Mesendoderm (in vitro differentiated cells): ENCODE measurements at regions not wholly inside any gene's neighbourhood (a gene's known extent, or its start where the extent isn't known, plus 50 kb on each side); places are given as distances from the start of the nearest gene placed in this dataset.

Source experiments
- DNase-seq: peaks from one replicate; pipeline ENCODE4 v3.0.0; 2013
- H2AK5ac ChIP-seq: 2 replicates; pipeline ENCODE4 v1.6.1; 2013; ENCODE audit warnings: low read length, inconsistent platforms
- H2BK120ac ChIP-seq: 2 replicates; pipeline ENCODE4 v1.6.1; 2013; ENCODE audit warnings: low read depth, mild to moderate bottlenecking, low read length, moderate library complexity, mixed read lengths
- H2BK15ac ChIP-seq: replicated peaks from 2 replicates; pipeline ENCODE4 v1.6.1; 2013; ENCODE audit warnings: low read depth, mild to moderate bottlenecking, moderate library complexity
- H2BK5ac ChIP-seq: 2 replicates; pipeline ENCODE4 v1.6.1; 2013; ENCODE audit warnings: low read length, inconsistent platforms
- H3K18ac ChIP-seq: 2 replicates; pipeline ENCODE4 v1.6.1; 2013; ENCODE audit warnings: mild to moderate bottlenecking, low read length, mixed read lengths
- H3K23ac ChIP-seq: one replicate; pipeline ENCODE4 v1.6.1; 2013; ENCODE audit warnings: low read length
- H3K27ac ChIP-seq: 2 replicates; pipeline ENCODE4 v1.5.1; 2013; ENCODE audit warnings: low read depth, mild to moderate bottlenecking, inconsistent platforms, low read length, moderate library complexity
- H3K27me3 ChIP-seq: 2 replicates; pipeline ENCODE4 v1.6.1; 2013; ENCODE audit warnings: low read length, control low read depth, mild to moderate bottlenecking, inconsistent platforms; ENCODE audit not compliant: insufficient read depth, poor library complexity
- H3K36me3 ChIP-seq: 2 replicates; pipeline ENCODE4 v1.6.1; 2013; ENCODE audit warnings: low read length, inconsistent platforms; ENCODE audit not compliant: control insufficient read depth, insufficient read depth
- H3K4ac ChIP-seq: one replicate; pipeline ENCODE4 v1.6.1; 2013; ENCODE audit warnings: low read depth, mild to moderate bottlenecking, low read length, moderate library complexity
- H3K4me1 ChIP-seq: 2 replicates; pipeline ENCODE4 v1.6.1; 2013; ENCODE audit warnings: low read depth, low read length, inconsistent platforms; ENCODE audit not compliant: control insufficient read depth
- H3K4me2 ChIP-seq: 2 replicates; pipeline ENCODE4 v1.6.1; 2013; ENCODE audit warnings: low read length
- H3K4me3 ChIP-seq: 2 replicates; pipeline ENCODE4 v1.5.1; 2013; ENCODE audit warnings: mild to moderate bottlenecking, low read length
- H3K56ac ChIP-seq: one replicate; pipeline ENCODE4 v1.6.1; 2013; ENCODE audit warnings: low read length
- H3K79me1 ChIP-seq: 2 replicates; pipeline ENCODE4 v1.6.1; 2013; ENCODE audit warnings: low read length, inconsistent platforms
- H3K79me2 ChIP-seq: 2 replicates; pipeline ENCODE4 v1.6.1; 2013; ENCODE audit warnings: mild to moderate bottlenecking, low read length; ENCODE audit not compliant: control insufficient read depth, insufficient read depth
- H3K9ac ChIP-seq: 2 replicates; pipeline ENCODE4 v1.6.1; 2013; ENCODE audit warnings: low read length, inconsistent platforms
- H4K5ac ChIP-seq: one replicate; pipeline ENCODE4 v1.6.1; 2013; ENCODE audit warnings: low read length
- H4K8ac ChIP-seq: one replicate; pipeline ENCODE4 v1.6.1; 2013; ENCODE audit warnings: low read depth, mild to moderate bottlenecking, control low read depth, low read length, moderate library complexity
- WGBS: extraction: QIAGEN DNeasy Blood & Tissue Kit; methylation state at CpG from one replicate; pipeline ENCODE4 v1.1.7; 2013; ENCODE audit warnings: low lambda C conversion rate, missing lambda C conversion rate; ENCODE audit not compliant: insufficient coverage; ENCODE audit errors: extremely low coverage; 5-methylcytosine and 5-hydroxymethylcytosine counted together

DNA sequence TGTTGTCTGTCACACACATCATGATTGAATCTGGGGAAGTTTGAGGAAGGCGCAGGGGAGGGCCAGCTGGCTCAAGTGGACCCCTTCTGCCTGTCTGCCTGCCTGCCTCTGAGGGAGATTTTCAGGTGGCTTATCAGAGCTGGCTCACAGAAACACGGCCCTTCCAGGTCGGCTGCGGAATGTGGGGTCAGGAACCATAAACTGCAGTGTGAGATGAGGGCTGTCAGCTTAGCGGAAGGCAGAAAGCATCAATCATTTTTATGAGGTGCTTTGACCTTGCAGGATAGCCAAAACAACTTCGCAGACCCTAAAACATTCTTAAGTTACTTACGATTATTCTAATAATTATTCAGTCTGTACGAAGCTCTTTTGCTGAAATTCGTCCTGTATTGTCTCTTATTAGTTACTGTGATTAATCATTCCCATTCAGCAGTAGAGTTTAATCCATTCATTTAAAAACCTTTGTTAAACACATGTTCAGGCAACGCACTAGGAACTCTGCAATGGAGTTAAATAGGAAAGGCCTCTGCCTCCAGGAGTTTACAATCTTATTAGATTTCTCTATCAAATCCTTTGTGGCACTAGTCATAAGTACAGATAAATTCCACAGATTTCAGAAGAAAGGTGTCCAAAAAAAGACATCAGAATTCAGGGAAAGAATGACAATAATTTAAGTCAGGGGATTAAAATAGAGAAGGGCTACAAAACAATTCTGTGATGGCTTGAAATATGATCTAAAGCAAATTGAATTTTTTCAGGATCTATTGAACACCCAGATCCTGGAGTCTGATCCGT lies 371.6 kb downstream of the HRH4 start:
- Histone ChIP-seq H3K4me3 (no peak overlapping the region), H3K56ac (no peak overlapping the region), H3K9ac (no peak overlapping the region), H2BK120ac (no peak overlapping the region), H4K5ac (no peak overlapping the region), H3K27ac (no peak overlapping the region), H4K8ac (no peak overlapping the region), H2BK15ac (no peak overlapping the region), H3K23ac (no peak overlapping the region), H3K79me1 (no peaks in the 10 kb centered on the region), H3K27me3 (no peaks in the 10 kb centered on the region), H3K79me2 (no peaks in the 10 kb centered on the region), H3K4me1 (no peaks in the 10 kb centered on the region), H3K18ac (no peak overlapping the region), H2AK5ac (no peak overlapping the region), H3K4me2 (no peak overlapping the region), H3K36me3 (no peaks in the 10 kb centered on the region), H2BK5ac (no peak overlapping the region), H3K4ac (no peak overlapping the region)
- no CpG with 5 or more reads among the region's 11 CpGs for WGBS
- DNase-seq: no peak

DNA sequence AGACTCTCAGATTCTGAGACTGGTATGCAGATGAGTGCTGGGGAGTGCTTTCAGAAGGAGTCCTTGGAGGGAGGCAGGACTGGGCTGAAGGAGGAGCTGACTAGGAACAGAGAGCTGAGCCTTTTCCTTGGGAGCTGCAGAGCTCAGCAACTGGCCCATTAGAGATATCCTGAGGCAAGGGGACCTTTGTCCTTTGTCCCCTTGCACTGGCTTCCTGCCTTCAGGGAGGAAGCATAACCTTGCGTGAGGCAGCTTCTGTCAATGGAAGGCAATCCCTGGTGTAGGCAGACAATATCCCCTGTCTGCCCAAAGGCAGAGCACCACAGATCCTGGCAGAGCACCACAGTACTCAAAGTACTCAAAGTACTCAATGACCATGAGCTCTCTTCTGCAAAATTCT lies 375.3 kb downstream of the HRH4 start:
- DNase-seq: peak; percentile 2
- Histone ChIP-seq H3K4me2 (no peak overlapping the region), H2AK5ac (no peak overlapping the region), H3K36me3 (no peaks in the 10 kb centered on the region), H3K9ac (no peak overlapping the region), H3K56ac (no peak overlapping the region), H4K5ac (no peak overlapping the region), H3K18ac (no peak overlapping the region), H3K27me3 (no peaks in the 10 kb centered on the region), H3K4ac (no peak overlapping the region), H3K79me2 (no peaks in the 10 kb centered on the region), H3K79me1 (no peaks in the 10 kb centered on the region), H3K4me3 (no peak overlapping the region), H2BK15ac (no peak overlapping the region), H3K4me1 (no peaks in the 10 kb centered on the region), H3K27ac (no peak overlapping the region), H2BK5ac (no peak overlapping the region), H4K8ac (no peak overlapping the region), H3K23ac (no peak overlapping the region), H2BK120ac (no peak overlapping the region)
- no CpG with 5 or more reads among the region's 1 CpG for WGBS

DNA sequence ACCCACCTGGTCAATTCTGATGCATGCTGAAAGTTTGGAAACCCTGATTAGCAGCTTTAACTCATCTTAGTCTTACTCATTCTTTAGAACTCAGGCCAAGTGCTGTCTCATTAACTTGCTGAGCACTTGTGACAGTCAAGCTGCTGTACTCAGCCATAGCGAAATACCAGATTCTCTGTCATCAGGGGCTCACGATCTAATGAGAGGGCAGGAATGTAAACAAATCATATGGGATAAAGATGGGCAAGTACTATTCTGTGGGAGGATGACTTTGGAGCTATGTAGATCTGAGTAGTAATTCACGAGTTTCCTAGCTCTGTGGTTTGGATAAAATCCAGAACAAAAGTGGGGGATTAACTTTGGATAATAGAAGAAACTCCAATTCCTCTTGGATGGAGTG lies 376.6 kb downstream of the HRH4 start:
- Histone ChIP-seq H2BK120ac (no peak overlapping the region), H3K4me1 (no peaks in the 10 kb centered on the region), H3K56ac (no peak overlapping the region), H3K23ac (no peak overlapping the region), H4K5ac (no peak overlapping the region), H2AK5ac (no peak overlapping the region), H4K8ac (no peak overlapping the region), H3K4me2 (no peak overlapping the region), H3K9ac (no peak overlapping the region), H2BK5ac (no peak overlapping the region), H3K4me3 (no peak overlapping the region), H3K27me3 (no peaks in the 10 kb centered on the region), H3K79me1 (no peaks in the 10 kb centered on the region), H2BK15ac (no peak overlapping the region), H3K18ac (no peak overlapping the region), H3K4ac (no peak overlapping the region), H3K36me3 (no peaks in the 10 kb centered on the region), H3K27ac (no peak overlapping the region), H3K79me2 (no peaks in the 10 kb centered on the region)
- WGBS: no CpG with 5 or more reads among the region's 3 CpGs
- no peak for DNase-seq

DNA sequence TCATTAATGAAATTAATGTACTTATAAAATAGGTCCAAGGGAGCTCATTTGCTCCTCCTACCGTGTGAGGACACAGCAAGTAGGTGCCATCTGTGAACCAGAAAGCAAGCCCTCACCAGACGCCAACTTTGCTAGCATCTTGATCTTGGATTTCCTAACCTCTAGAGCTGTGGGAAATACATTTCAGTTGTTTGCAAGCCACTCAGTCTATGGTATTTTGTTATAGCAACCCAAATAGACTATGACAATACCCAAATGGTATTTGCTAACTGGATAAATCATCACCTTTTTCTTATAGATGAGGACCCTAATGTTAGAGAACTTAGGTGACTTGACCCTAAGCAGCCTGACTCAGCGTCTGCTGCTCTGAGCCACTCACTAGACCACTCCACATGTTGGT lies 379.6 kb downstream of the HRH4 start:
- no peak overlapping the region for H3K4me2 ChIP-seq
- H2BK120ac ChIP-seq: no peak overlapping the region
- no peak overlapping the region for H3K23ac ChIP-seq
- no peak overlapping the region for H3K56ac ChIP-seq
- no peak overlapping the region for H3K9ac ChIP-seq
- H2BK5ac ChIP-seq: no peak overlapping the region
- H3K79me1 ChIP-seq: no peaks in the 10 kb centered on the region
- no peak overlapping the region for H3K18ac ChIP-seq
- no peak overlapping the region for H4K5ac ChIP-seq
- no peak overlapping the region for H3K4ac ChIP-seq
- H3K4me1 ChIP-seq: no peaks in the 10 kb centered on the region
- no peak overlapping the region for H4K8ac ChIP-seq
- no peak overlapping the region for H3K27ac ChIP-seq
- H3K4me3 ChIP-seq: no peak overlapping the region
- no peak overlapping the region for H2AK5ac ChIP-seq
- H3K79me2 ChIP-seq: no peaks in the 10 kb centered on the region
- no CpG with 5 or more reads among the region's 3 CpGs for WGBS
- no peaks in the 10 kb centered on the region for H3K27me3 ChIP-seq
- H2BK15ac ChIP-seq: no peak overlapping the region
- DNase-seq: no peak
- no peaks in the 10 kb centered on the region for H3K36me3 ChIP-seq

DNA sequence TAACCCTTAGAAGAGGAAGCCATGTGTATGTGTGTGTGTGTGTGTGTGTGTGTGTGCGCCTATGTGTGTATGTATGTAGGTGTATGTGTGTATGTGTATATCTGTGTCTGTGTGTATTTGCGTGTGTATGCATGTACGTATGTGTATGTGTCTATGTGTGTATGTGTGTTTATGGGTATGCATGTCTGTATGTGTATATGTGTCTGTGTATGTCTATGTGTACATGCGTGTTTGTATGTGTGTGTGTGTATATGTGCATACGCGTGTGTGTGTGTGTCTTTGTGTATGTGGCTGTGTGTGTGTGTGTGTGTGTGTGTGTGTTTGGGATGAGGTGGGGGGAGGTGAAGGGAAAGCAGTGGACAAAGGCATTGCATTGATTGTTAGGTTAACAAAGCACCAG lies 380.2 kb downstream of the HRH4 start:
- Histone ChIP-seq H3K4ac (no peak overlapping the region), H3K4me2 (no peak overlapping the region), H3K9ac (no peak overlapping the region), H3K27ac (no peak overlapping the region), H3K79me1 (no peaks in the 10 kb centered on the region), H2BK120ac (no peak overlapping the region), H3K4me1 (no peaks in the 10 kb centered on the region), H4K8ac (no peak overlapping the region), H3K56ac (no peak overlapping the region), H3K23ac (no peak overlapping the region), H4K5ac (no peak overlapping the region), H3K36me3 (no peaks in the 10 kb centered on the region), H3K79me2 (no peaks in the 10 kb centered on the region), H3K4me3 (no peak overlapping the region), H3K18ac (no peak overlapping the region), H3K27me3 (no peaks in the 10 kb centered on the region), H2BK15ac (no peak overlapping the region), H2AK5ac (no peak overlapping the region), H2BK5ac (no peak overlapping the region)
- no peak for DNase-seq
- no CpG with 5 or more reads among the region's 6 CpGs for WGBS

DNA sequence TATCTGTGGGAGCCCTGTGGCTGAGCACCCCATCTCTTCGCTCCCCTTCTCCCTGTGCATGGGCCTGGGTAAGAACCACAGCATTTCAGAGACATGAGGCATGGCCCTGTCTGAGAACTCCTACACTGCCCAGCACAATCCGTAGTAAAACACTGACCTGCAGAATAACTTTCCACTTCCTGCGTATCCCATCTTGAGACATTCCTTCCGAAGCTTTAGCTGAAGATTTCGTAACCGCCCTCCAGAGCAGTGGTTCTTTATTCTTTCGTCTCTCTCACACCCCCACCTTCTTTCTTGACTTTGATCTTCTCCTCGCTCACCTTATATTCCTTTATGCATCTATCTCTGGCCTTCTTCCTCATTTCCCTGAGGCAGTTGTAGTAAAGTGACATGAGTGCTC lies 381.1 kb downstream of the HRH4 start:
- H2BK15ac ChIP-seq: no peak overlapping the region
- no peaks in the 10 kb centered on the region for H3K79me1 ChIP-seq
- H3K79me2 ChIP-seq: no peaks in the 10 kb centered on the region
- H3K4me3 ChIP-seq: no peak overlapping the region
- peak; percentile 10 for DNase-seq
- no peaks in the 10 kb centered on the region for H3K4me1 ChIP-seq
- H3K4ac ChIP-seq: no peak overlapping the region
- H3K27ac ChIP-seq: no peak overlapping the region
- no peaks in the 10 kb centered on the region for H3K27me3 ChIP-seq
- no peak overlapping the region for H3K18ac ChIP-seq
- no peak overlapping the region for H2BK5ac ChIP-seq
- H3K23ac ChIP-seq: no peak overlapping the region
- no peak overlapping the region for H3K4me2 ChIP-seq
- no peak overlapping the region for H3K9ac ChIP-seq
- no peak overlapping the region for H2AK5ac ChIP-seq
- no peak overlapping the region for H3K56ac ChIP-seq
- no peaks in the 10 kb centered on the region for H3K36me3 ChIP-seq
- no peak overlapping the region for H4K5ac ChIP-seq
- no peak overlapping the region for H4K8ac ChIP-seq
- no peak overlapping the region for H2BK120ac ChIP-seq
- 100% methylated on average over 1 of the region's 8 CpGs for WGBS
